ENCODE measurements at regions not wholly inside any gene's neighbourhood (a gene's known extent, or its start where the extent isn't known, plus 50 kb on each side); places are given as distances from the start of the nearest gene placed in this dataset.
A peak's percentile ranks its signal among the peaks of the same experiment; 100 is the strongest.

DNA sequence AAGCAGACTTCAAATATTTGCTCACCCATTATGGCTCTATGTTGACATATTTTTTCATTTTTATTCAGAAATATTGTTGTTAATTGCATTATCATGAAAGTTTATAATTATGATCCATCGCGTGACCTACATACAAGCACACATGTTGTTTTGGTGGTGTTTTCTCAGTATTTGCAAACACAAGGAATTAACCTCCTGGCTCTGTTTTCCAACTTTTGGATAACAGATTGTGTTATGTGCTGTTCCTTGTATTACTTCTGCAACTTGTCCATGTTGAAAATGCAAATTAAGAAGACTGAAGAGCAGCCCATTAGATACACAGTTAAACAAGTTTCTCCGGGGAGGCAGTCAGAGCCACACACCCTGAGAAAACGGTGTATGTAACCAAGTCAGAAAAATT lies 201.2 kb downstream of the SEC23A start:
- DNase-seq (ENCODE audit: low read depth), result no peak

DNA sequence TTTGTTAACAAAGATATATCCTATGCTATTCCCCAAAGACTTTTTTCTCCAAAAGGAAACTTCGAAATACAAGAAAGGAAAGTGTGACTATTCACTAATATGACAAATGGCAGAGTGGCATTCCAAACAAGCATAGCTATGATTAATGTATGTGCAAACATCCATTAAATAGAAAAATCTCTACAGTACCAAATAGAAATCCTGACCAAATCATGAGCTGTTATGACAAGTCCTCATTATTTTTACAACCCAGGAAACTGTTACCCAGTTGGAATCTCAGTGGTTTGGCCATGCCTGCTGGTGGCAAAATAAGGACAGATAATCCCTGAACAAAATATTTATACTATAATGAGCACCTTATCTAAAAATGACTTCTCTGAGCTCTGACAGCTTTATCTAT lies 202.1 kb downstream of the SEC23A start:
- DNase-seq (ENCODE audit: low read depth), result no peak

DNA sequence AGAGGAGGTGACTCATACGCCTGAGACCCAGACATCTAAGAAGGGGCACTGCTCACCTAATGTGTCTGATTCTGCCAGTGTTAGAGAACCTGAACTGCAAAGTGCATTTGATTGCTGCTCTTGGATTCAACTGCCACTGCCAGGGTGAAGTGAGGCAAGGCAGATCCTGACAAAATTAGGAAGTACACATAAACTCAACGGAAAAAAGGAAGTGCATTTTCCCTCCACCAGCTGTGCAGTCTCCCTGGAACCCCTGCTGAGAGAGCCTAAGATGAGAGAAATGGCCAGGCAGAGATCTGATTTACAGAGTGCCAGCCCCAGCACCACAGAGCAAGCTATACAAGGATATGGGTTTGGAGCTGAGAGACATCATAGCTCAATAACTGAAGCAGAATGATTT lies 215.3 kb downstream of the SEC23A start:
- DNase-seq (ENCODE audit: low read depth), result no peak

DNA sequence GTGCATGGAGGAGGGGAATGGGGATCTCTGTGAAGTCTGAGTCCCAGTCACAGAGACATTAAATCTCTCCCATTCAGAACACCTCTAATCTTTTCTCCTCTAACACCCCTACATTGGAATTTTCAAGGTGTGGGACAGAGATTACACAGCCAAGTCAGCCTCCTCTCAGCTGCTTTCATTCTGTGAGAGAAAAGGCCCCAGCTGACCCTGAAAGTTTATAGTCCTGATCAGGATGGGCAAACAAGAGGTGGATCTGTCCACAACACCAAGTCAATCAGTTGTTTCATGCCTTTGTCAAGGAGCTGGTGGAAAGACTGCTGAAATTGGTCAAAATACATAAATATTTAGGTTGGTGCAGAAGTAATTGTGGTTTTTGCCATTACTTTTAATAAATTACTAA lies 218.9 kb downstream of the SEC23A start:
- DNase-seq (ENCODE audit: low read depth), result no peak

DNA sequence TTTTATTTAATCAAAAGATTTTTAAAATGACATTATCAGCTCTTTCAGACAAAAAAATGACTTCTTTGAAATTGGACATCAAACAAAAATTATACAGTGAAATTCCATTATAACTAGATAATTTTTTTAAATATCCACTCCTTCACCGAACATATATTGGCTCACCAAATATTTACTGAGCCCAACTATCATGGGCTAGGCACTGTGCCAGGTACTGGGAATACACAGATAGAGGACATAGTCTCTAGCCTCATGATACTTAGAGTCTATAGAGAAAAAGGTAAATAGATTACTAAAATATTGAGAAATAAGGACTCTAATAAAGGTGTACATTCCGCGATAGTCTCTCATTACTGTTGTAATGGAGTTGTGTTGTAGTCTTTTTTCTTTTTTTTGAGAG lies 219.9 kb downstream of the SEC23A start:
- DNase-seq (ENCODE audit: low read depth), result no peak

DNA sequence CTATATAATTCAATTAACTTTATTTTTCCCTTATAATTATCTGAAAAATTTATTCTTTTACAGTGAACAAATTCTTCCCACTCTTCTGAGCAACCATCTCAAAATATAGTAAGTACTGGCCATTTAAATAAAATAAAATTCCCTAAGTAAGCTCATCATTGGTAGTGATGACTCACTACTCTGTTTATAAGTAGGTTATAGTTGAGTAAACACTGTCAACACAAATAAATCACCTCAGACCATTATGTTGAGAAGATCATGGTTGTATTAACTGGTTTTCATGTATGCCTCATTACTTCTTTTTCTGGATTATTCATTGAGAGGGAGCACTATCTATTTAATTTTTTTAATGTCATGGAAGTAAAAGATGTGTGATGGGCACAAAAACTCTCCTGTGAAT lies 220.5 kb downstream of the SEC23A start:
- DNase-seq (ENCODE audit: low read depth), result no peak

DNA sequence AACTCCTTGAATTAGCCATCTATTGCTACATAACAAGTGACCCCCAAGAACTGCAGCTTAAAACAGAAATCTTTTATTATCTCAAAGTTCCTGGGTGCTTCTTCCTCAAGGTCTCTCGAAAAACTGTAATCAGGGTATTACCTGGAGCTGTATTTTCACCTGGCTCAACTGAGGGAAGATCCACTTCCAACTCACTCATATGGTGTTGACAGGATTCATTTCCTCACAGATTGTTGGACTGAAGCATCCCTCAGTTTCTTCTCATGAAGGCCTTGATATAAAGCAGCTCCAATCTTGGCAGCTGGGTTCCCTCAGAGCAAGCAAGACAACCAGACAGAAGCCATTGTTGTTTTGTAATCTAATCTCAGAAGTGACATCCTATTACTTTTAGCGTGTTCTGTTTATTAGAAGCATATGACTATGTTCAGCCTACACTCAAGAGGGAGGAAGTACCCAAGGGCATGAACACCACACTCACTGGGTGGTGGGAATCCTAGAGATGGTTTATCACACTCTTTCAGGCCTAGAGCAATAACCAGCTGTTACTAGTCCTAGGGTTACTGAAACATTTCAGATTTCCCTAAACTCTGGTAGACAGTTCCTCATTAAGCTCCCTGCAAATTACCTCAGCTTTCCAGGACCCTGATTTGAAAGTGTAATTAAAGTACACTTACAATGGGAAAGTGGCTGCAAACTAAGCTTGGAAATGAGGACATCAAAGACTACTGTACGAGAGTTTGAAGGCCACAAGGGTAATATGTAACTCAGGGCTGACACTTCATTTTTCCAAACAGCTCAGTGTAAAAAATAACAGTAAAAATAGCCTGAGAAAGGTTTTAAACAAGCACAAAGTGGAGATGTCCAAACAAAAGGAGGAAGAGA lies 222.2 kb downstream of the SEC23A start:
- no peak for DNase-seq (ENCODE audit: low read depth)

DNA sequence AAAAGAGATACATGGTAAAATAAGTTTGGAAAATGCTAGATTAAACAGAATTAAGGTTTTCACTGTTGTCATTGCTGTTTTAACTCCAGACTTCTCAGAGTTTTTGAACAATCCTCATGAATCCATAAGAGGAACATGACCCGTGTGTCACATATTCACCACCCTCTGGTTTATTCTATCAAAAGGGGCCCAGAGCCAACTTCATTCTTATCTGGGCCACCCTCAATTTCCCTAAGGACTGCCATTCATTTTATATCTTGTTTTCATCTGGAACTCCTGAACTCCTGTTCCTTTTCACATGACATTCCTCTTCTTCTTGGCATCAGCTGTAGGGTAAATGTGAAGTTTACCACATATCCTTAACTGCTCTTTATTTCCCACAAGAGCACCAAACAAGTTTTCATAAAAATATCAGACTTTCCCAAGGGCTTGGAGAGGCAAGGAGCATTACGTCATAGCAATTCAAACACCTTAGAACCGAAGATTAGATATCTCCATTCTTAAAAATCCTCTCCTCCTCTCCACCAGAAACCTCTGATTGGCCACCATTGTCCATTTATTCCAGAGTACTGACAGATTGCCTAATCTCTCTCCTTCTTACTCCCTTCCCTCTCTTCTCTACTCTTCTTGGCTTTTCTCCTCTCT lies 225.2 kb downstream of the SEC23A start:
- no peak for DNase-seq (ENCODE audit: low read depth)

DNA sequence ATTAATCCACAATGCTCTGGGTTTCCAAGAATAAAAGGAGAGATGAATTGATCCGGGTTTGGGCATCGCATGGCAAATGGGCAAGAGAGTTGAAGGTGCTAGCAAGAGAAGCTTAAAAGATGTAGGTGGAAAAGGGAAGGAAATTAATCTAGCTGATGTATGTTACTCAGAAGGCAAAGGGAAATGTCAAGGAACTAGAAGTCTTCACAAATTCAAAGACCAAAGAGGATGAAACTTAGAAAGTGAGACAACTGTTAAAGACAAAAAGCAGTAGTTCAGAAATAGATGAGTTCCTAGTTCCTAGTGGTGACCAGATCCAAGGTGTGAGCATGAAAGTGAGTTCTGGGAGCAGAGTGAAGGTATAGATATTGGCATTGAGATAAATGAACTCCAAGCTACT lies 228.3 kb downstream of the SEC23A start:
- no peak for DNase-seq (ENCODE audit: low read depth)

DNA sequence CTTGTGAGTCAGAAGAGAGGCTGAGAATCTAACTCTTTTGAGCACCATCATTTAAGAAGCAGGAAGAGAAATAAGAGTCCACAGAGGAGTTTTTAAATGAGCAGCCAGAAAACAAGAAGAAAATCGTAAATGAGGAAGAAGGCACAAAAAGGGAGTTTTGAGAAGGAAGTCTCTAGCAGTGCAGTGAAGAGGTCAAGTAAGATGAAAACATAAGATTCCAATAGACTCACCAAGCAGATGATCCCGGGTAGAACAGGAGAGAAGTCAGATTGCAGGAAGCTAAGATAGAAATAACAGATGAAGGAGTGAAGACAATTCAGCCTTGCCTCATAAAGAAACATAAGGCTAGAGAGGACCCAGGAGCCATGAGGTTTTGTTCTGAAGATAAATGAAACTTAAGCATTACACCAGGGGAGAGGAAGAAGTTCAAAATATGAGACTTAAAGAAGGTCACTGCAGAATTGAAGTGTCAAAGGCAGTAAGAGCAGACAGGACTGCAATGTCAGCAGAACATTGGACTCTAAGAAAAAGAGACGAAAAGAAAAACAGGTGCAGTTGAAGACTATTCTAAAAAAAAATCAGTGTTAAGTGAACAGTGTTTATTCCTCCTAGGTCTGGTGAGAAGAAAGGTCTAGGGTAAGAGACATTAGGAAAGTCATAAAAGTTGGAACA lies 229.0 kb downstream of the SEC23A start:
- no peak for DNase-seq (ENCODE audit: low read depth)

DNA sequence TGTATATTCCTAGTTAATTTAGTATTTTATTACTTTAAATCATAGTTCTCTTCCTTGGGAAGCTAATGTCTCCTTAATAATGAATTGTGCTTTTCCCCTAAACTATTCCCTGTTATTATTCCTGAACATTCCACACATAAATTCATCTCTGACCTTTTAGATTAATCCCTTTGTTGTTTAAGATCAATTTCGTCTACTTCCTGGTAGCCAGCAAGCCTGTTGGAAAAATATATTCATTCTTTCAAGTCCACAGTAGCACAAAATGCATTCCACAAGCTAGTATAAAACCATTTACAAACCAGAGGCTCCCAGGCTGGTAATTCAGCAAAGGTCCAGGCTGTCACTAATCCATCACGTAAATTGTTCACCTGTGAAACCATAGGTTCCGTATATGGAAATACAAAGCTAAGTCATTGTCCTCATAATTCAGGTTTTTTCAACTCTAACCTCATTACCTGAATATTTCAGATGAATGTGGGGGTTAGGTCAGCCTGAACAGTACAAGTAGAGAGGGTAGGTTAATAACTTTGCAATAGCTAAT lies 232.7 kb downstream of the SEC23A start:
- no peak for DNase-seq (ENCODE audit: low read depth)

DNA sequence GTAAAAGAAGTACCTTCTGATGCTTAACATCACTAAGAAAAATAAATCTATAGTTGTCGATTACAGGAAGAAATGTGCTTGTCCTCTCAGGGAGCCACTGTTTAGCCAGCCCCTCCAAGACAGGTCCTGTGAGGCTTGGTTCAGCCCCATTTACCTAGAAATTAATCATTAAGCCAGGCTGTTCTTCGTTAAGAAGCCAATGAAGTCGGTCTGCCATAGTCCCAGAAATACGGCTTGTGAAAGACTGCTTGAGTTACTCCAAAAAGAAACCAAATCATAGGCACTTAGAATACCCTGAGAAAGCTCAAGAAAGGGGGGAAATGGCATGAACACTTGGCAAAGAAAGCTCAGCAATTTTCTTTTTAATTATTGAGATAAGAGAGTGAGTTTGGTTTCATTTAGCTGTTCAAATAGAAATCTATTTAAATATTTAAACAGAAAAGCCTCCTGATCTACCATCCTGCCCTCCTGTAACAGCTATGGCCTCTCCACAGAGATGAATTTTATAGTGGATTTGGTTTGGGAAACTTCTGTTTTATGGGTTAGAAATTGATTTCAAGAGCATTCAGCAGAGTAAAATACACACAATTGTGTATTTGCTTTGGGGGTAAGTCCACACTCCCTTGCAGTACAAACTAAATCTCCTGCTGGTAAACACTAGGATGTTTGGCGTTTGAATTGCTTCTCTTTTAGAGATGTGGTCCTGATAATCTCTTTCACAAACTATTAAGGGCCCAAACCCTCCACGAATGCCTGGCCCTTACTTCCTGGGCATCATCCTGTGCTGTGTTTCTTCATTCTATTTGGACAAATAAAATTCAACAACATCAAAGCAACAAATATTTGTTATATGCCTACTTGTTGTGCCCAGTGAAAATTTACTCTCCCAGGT lies 234.4 kb downstream of the SEC23A start:
- DNase-seq (ENCODE audit: low read depth), result no peak

DNA sequence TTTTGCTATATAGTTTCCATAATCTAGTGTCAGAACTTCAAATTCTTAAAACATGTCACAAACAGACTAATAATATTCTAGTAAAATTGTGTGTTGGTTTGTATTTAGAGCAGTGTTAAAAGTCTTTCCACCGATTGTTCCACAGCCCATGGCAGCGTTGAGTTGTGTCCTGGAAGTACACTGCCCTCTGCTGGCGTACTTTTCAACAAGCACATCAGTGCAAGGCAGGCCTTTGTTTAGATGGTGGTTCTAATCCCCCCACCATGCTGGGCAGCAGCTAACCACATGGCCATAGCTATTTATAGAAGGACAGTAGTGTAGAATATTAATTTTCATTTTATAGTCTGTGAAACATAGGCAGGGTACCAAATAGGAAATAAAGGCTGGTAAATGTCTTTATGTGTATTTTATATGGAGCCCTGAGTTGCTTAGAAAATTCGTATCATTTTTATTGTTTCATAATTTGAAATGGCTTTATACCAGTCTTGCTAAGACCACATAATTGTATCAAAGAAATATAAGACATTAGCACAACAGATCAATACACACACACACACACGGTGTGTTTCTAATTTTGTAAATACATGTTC lies 235.4 kb downstream of the SEC23A start:
- DNase-seq (ENCODE audit: low read depth), result peak; percentile 60

DNA sequence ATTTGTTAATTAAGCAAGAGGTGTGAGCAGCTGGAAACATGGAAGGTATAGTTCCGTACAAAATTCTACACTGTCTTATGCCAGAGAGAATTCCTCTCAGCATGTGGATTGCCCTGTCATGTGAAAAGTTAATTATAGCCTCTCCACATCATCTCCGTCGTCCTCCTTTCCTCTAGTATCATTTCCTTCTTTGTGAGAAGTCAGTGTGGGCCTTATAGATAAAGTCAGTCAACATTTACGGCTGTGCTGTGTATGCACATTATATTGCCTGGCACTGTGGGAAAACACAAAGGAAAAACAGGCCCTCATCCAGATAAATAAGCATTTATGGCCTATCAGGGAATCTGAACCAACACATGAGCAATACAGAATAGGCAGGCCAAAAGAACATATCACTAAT lies 236.6 kb downstream of the SEC23A start:
- DNase-seq (ENCODE audit: low read depth), result no peak

DNA sequence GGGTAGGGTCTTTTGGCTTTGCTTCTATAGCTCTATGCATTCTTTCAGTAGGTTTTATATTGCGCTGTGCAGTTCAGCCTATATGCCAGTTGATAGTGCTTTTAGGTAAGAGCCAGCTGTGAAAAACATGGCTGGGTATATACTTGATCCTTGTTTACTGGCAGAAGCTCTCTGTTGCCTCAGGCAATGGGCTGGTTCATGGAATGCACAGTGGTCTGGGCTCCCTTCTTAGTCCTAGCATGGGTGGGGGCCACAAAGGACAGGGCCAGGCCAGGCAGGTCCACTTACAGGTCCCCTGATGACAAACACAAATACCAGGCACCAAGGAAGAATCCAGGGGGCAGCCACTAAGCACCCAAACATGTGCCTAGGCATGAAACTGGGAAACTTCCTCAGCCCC lies 240.7 kb downstream of the SEC23A start:
- no peak for DNase-seq (ENCODE audit: low read depth)

DNA sequence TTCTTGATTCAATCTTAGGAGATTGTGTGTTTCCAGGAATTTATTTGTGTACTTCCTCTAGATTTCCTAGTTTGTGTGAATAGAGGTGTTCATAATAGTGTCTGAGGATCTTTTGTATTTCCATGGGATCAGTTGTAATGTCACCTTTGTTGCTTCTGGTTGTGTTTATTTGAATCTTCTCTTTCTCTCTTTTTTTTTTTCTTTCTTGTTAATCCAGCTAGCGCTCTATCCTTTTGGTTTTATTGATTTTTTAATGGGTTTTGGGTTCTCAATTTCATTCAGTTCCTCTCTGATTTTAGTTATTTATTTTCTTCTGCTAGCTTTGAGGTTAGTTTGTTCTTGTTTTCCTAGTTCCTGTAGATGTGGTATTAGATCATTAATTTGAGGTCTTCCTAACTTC lies 242.5 kb downstream of the SEC23A start:
- DNase-seq (ENCODE audit: low read depth), result no peak

DNA sequence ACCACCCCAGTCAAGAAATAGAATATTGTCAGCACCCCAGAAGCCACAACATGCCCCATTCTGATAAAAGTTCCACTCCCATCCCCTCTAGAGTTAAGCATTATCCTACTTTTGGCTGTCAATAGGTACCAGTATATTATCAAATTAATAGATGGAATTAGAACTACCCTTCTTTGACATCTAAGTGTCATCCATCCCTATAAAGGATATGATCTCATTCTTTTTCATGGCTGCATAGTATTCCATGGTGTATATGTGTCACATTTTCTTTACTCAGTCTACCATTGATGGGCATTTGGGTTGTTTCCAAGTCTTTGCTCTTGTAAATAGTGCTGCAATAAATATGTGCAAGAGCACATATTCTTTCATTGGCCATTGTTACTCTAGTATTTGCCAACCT lies 246.2 kb downstream of the SEC23A start:
- no peak for DNase-seq (ENCODE audit: low read depth)

DNA sequence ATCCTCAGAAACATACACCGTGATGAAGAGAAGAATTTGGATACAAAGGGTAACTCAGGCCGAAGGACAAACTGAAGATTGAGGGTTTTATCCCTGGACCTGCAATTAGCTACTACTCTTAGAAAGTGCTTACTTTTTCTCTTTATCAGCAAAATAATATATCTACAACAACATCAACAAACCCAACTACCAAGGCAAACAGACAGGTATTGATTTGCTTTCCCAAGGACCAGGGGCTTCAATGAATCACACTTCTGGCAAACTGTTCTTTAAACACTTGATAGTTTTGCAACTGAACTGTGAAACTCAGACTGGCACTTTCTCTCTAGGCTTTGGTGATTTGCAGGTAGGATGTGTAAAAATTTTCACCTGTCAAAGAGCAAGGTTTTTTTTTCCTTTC lies 247.5 kb downstream of the SEC23A start:
- DNase-seq (ENCODE audit: low read depth), result no peak

DNA sequence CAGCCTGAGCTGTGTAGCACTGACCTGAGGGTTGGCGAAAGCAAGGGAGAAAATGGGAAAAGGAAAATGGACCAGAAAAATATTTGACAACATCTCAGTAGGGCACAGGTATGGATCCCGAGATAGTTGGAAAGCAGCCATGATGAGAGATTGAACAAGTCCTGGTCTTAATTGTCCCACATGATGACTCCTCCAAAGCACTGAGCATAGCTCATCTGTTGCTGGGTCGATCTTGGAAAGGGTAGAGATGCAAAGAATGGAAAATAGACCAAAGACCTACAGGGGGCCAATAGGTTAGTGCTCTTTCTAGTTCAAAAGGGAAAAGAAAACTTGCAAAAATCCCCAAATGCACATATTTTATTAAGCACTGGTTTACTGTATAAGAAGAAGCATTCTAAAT lies 251.9 kb downstream of the SEC23A start:
- no peak for DNase-seq (ENCODE audit: low read depth)

DNA sequence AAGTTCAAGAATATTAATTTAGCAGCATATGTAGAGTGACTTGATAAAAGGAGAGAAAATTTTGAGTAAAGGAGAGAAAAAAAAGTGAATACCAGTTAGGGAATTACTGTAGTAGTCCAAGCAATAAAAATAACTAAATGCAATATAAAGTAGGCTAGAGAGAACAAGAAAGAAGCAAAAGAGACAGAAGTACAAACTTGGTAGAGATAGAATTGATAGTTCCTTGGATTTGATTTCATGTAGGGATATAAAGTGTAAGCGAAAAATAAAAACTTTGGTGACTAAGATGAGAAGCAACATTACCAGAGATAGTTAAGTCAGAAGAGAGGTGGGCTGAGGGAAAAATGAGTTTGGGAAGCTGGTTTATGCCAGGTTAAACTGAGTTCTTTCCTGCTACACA lies 252.4 kb downstream of the SEC23A start:
- DNase-seq (ENCODE audit: low read depth), result no peak

DNA sequence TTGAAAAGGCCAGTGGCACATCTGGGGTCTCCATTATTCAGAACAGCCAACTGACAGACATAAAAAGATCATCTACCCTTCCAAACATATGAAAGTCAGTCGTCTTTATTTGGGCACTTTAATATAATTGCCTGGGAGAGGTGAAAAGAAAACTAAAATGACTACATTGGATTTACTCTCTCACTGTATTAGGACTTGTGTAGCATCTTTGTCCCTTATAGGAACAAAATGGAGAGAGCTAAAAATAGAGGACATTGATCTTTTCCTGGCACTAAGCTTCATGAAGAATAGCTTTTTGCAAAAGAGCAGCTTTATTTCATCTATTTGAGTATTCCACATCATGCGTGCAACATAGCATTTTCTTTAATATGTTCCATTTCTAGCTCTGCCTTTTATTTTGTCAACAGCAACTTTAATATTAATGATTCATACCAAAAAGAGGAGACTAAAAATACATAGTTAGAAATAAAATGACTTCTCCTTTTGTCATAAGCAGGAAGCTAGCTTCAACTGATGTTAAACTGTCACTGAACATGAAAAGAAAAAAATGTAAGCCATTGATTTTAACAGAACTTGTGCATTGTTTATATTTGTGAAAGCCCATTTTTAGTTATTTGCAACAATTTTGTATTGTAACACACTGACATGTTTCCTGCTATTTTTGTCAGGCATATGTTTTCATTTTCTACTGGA lies 254.6 kb downstream of the SEC23A start:
- DNase-seq (ENCODE audit: low read depth), result no peak
